DND-41 (cell line): ENCODE measurements at regions not wholly inside any gene's neighbourhood (a gene's known extent, or its start where the extent isn't known, plus 50 kb on each side); places are given as distances from the start of the nearest gene placed in this dataset.

Source experiments
- CTCF ChIP-seq: IDR thresholded peaks from 2 replicates; pipeline ENCODE4 v1.5.1; 2012; ENCODE audit warnings: borderline replicate concordance, low read length, moderate library complexity, mild to moderate bottlenecking; ENCODE audit not compliant: poor library complexity, severe bottlenecking; ENCODE audit errors: extremely low read depth
- EZH2 ChIP-seq: IDR thresholded peaks from 3 replicates; pipeline ENCODE4 v1.6.1; 2012; ENCODE audit warnings: borderline replicate concordance, low read depth, mild to moderate bottlenecking, moderate library complexity, low read length, inconsistent platforms; ENCODE audit not compliant: severe bottlenecking

GRCh38 chr3:150172356-150172755, 201.7 kb upstream of the PFN2 start:
- TF ChIP-seq CTCF (no peak), EZH2 (no peak)
